T-helper 2 cell (primary cell): ENCODE measurements at regions not wholly inside any gene's neighbourhood (a gene's known extent, or its start where the extent isn't known, plus 50 kb on each side); places are given as distances from the start of the nearest gene placed in this dataset.

Experiments used
- DNase-seq, 5 experiments: peaks; one replicate each; pipeline versions ENCODE4 v3.0.0 to v3.0.0-alpha.2; 2012 to 2022

DNA sequence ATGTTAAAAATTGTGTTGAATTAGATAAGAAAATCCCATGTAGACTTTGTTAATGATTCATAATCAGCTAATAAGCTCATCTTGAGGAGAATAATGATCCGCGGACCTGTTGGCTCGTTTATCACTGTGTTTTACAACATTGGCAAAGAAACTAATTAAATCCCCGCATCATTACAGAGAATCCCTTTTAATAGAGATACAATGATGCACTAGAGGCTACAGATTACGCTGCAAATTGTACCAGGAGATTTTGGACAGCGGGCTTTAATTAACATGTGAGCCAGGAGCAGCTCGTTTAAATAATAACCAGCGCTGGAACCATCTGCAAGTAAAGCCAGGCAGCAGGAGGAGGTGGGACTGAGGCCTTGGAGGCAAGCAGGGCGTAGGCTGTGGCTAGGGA is 280.3 kb upstream of the POU3F1 start:
- no peak for DNase-seq

DNA sequence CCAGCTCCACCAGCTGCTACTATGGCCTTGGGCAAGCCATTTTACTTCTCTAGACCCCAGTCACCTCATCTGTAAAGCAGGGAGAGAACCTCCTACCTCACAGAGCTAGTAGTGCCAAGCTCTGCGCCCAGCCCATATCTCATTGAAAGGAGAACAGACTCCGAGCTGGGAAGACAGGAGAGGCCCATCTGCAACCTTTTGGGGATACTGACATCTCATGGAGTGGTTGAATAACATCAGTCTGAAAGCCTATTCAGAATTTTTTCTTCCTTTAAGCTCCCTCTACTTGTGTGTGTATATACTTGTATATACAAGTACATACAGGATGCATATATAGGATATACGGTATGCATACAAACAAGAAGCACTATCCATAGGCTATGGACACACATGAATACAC is 279.5 kb upstream of the POU3F1 start:
- no peak for DNase-seq

DNA sequence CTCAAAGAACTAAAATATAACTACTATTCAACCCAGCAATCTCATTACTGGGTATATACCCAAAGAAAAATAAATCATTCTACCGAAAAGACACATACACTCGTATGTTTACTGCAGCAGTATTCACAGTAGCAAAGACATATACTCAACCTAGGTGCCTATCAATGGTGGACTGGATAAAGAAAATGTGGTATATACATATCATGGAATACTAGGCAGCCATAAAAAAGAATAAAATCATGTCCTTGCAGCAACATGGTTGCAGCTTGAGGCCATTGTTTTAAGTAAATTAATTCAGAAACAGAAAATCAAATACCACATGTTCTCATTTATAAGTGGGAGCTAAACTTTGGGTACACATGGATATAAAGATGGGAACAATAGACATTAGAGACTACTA is 266.2 kb upstream of the POU3F1 start:
- DNase-seq = no peak

DNA sequence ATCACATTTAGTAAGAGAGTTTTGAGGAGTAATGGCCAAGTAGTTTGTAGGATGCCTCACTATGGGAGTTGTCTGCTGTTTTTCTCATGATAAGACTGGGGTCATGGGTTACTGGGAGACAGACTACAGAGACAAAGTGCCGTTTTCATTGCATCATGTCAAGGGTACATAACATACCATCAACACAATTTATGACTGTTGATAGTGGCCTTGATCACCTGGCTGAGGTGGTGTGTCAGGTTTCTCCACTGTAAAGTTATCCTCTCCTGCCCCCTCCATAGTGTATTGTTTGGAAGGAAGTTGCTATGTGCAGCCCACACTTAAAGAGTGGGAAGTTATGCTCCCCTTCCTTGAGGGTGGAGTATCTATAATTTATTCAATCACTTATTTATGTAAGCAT is 263.5 kb upstream of the POU3F1 start:
- no peak for DNase-seq

DNA sequence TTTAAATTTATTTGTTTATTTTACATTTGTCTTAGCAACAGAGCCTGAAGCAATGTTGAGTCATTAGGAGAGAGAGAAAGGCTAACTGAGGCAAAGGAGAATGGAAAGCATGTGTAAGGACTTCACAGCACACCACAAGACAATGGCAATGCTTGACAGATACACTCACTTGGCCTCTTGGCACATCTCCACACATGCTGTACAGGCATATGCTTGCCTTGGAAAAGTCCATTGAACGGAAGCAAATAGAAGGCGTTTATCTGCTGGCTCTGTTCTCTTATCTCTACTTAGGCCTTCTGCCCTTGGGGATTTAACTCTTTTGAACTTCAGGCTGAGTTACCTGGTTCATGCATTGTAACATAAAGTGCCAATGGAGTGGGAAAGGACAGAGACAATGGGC is 262.2 kb upstream of the POU3F1 start:
- no peak for DNase-seq

DNA sequence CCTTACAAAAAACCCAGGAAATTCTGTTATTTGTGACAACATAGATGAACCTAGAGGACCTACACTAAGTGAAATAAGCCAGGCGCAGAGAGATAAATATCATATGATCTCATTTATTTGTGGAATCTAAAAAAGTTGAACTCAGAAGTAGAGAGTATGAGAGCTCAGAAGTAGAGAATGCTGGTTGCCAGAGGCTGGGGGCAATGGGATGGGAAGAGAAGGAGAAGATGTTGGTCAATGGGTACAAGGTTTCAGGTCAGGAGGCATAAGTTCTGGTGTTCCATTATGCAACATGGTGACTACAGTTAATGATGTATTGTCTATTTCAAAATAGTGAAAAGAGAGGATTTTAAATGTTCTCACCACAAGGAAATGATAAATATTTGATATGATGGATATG is 259.1 kb upstream of the POU3F1 start:
- no peak for DNase-seq

DNA sequence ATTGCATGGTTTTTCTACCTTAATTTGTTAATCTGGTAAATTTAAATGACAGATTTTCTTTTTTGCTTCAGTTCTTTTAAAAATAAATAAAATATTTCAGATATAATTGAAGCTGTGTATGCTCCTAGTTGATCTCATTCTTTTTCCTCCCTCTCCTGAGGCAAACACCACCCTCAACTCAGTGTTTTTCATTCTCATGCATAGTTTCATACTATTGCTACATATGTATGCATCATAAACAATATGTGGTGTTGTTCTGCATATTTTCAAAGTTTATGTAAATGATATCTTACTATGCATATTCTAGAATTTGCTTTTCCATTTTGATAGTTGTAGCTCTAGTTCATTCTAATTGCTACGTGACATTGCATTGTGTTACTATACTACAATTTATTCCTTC is 257.2 kb upstream of the POU3F1 start:
- DNase-seq = no peak

DNA sequence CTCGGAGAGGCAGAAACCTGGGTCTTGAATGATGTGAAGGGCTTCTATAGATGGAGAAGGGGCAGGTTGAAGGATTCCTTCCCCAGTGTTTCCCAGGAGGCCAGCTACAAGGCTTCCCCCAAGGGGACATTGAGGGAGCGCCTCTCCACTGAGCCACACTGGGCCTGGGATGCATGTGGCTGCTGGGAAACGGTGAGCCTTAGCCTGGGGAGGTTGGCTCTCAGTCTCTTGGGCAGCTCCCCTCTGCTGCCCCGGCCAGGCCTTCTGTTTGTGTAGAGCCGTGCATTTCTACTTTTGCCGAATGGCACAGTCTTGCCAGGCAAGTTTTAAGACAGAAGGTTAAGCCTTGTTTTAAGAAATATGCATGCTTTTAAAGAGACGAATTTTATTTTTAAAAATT is 254.4 kb upstream of the POU3F1 start:
- DNase-seq = no peak

DNA sequence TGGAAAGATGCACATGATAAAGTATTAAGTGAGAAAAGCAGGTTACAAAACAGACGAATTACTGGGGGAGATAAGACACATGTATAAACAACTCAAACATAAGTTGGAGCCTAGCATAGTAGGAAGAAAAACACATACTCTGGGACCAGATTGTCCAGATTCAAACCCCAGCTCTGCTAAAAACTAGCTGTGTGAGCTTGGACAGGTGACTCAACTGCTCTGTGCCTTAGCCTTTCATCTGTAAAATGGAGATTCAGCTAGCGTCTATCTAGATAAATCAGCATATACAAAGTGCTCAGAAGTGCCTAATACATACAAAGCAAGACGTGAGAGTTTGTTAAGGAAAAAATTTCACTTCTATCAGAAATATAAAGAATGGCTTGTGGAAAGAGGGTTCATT is 254.0 kb upstream of the POU3F1 start:
- DNase-seq = no peak

DNA sequence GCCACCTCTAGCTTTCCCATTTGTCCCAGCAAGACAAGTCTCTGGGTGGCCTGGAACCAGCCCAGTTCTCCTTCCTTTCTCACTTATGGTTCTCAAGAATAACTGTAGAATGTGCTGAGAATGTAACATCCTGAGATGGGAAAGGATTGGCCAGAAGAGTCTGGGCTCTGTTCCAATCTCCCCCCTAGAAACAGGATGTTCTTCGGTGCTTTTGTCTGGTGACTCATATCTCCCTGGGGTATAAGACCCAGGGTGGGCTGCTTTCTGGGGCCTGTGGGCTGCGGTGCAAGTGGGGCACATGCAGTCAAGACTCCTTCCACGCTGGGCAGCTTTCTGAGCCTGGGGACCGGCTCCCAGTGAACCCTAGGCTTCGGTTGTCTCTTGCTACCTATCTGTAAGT is 251.2 kb upstream of the POU3F1 start:
- no peak for DNase-seq

DNA sequence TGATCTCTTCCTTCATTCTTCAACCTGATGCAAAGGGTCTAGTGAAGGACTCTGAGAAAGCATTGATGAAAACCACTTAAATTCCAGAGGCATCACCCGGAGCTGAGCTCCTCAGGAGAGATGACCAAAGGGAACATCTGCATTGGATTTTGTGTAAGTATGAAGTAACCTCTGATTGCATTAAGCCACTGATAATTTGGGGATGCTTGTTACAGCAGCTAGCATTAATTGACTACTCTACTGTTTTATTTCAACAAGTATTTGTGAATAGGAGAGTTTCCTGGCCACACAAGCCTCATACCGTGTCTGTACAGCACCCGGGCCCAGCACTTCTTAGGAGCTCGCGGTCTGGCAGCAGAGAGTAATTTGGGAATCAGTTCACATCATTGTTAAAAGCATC is 250.7 kb upstream of the POU3F1 start:
- no peak for DNase-seq

DNA sequence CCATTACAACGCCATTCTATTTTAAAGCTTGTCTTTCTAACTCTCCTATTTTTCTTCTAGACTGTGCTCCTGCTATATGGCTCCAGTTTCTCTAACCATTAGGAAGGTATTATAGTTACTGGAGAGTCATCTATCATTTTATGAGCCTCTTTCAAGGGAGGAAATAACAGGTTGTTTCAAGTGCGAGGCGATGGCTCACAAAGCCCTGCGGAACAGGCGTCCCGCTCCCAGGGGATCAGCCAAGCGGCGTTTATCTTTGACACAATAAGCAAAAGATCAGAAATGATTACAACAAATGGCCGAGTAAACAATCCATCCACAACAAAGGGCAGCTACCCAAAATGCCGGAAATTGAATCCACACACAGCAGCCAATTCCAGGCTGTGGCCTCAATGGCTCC is 249.5 kb upstream of the POU3F1 start:
- DNase-seq = no peak

DNA sequence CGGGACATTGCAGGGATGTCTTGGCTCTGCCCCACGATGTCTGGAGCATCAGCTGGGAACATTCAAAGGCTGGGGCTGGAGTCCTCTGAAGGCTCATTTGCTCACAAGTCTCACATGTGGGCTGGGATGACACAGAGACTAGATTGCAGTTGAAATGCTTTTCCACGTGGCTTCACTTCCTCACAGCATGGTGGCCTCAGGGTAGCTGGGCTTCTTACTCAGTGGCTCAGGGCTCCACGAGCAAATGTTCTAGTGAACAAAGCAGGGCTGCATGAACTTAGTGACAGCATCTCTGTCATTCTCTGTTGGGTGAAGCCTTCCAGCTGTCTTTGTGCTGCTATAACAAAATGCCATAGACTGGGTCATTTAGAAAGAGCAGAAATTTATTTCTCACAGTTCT is 247.0 kb upstream of the POU3F1 start:
- no peak for DNase-seq

DNA sequence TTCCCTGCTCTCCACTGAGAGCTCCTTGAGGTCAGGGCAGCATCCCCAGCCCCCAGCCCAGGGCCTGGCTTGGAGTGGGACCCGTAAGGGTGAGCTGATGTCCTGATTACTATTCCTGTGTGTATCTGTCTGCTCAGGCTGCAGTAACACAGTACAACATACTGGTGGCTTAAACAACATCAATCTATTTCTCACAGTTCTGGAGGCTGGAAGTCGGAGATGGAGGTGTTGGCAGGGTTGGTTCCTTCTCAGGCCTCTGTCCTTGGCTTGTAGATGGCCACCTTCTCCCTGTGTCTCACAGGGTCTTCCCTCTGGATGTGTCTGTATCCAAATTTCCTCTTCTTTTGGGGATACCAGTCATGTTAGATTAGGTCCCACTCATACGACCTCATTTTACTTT is 246.4 kb upstream of the POU3F1 start:
- DNase-seq = no peak

DNA sequence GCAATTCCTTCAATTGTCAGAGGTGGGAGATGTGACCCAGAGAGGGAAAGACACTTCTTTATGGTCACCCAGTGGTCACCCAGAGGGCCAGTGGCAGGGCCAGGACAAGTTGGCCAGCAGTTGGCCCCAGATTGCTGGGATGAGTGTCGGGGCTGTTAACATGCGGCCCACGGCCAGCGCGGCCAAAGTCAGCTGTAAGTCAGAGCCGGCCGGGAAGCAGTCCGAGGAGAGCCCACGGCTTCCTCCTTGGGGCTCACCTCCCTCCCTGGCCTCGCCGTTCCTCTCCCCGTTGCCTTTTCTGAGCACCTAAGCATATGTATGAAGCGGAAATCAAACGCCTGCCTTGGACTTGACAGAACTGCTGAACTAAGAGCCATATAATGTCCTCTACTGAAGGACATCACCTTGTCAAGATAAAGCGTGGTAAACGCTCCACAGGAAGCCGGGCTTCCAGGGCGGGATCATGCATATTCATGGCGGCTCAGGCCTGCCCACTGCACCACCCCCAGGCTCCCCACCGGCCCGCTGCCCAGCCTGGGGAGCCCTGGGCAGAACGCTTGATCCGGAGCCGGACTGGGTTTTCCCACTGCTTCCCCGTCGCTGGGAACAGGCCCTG is 245.4 kb upstream of the POU3F1 start:
- DNase-seq = no peak

DNA sequence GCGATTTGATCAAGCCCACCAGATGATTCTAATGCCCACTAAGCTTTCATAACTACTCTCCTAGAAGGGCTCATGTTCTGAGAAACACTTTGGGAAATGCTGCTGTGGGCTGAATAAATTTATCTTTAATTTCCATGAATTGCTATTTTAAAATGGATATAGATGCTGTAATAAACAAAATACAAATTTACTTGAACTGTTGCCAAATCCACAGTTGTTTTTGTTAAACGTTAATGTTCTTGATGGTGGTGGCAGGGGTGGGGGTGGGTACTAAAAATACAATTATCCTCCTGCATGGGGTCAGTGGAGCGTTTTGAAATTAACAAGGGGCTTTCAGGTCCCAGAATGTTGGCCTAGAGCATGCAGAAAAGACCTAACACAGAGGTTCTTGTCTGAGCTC is 244.7 kb upstream of the POU3F1 start:
- DNase-seq = no peak

DNA sequence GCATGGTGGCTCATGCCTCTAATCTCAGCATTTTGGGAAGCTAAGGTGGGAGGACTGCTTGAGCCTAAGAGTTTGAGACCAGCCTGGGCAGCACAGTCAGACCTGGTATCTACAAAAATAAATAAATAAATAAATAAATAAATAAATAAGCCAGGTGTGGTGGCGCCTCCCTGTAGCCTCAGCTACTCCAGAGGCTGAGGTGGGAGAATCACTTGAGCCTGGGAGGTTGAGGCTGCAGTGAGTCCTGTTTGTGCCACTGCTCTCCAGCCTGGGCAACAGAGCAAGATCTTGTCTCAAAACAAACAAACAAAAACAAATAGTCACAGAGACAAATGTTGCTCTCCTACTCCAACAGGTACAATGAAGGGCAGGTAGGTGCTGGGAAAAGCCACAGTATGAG is 242.4 kb upstream of the POU3F1 start:
- DNase-seq = no peak

DNA sequence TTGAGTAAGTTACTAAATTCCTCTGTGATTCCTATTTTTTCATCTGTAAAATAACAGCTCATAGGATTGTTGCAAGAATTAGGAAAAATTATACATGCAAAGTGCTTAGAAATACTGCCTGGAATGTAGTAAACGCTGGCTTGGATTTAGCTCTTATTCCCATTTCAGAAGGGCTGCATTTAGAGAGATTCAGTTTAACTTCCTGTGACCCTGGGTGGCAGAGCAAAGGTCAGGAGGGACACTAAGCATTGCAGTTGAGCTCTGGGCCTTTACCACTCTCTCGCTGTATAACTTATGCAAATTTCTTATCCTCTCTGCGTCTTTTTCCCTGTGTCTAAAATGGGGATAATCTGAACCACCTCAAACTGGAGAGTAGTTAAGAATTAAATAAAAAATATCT is 241.0 kb upstream of the POU3F1 start:
- DNase-seq = no peak

DNA sequence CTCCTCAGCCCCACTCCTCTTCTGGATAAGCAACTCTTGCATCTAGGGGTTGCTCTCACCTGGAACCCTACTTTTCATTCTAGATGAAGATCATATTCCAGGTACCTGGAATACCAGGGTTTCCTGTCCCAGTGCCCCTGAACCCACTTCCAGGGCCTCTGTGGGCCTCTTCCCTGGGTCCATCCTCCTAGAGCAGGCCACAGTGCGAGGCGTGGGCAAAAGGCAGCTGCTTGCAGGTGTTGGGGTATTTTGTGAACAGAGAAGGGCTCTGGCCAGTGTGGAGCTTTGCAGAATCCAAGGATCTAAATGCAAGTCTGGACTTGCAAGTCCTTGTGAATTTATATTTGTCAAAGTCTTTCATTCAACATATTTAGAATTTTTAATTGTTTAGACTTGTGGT is 240.4 kb upstream of the POU3F1 start:
- no peak for DNase-seq

DNA sequence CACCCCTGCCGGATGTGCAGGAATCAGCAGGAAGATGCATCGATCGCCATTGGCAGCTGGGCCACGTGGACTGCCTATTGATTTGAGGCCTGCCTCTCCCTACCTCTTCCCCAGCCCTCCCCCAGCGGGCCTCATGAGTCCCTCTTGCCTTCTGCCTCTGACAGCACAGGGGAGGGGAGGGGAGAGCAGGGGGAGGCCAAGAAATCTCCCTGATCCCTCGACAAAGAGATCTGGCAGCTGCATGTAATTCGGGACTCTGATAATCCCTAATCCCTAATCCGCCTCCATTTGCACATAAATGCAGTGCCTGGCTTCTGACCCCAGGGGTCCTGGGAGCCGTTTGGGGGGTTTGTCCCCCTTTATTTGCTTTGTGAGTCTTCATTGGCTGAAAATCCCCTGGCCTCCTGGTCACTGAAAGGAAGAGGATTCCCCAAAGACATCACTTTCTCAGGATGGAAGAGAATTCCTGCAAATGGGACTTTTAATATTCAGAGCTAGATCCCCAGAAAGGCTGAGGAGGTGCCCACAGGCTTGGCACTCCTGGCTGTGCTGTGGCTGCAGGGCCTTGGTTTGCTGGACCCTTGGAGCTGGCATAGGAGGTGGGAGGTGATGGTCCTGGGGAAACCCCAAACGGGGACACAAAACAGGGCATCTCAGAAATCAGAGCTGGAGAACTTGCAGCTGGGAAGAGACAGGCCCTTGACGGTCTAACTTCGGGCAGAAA is 239.4 kb upstream of the POU3F1 start:
- no peak for DNase-seq

DNA sequence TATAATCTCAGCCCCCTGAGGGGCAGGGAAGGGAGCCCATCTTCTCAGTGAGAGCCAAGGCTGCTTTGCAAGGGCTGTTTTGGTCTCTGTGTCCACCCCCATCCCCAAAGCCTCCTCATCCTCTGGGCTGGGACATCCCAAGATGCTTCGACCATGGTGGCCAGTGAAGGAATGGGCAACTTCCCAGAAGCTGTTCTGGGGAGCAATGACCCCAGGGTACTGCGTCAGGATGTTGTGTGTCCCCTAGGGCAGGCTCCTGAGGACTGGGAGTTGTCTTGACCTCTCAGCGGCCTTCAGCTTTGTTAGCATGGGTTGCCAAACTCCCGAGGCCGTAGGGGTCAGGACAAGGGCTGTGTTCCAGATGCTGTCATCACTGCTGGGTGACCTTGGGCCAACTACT is 238.4 kb upstream of the POU3F1 start:
- no peak for DNase-seq

DNA sequence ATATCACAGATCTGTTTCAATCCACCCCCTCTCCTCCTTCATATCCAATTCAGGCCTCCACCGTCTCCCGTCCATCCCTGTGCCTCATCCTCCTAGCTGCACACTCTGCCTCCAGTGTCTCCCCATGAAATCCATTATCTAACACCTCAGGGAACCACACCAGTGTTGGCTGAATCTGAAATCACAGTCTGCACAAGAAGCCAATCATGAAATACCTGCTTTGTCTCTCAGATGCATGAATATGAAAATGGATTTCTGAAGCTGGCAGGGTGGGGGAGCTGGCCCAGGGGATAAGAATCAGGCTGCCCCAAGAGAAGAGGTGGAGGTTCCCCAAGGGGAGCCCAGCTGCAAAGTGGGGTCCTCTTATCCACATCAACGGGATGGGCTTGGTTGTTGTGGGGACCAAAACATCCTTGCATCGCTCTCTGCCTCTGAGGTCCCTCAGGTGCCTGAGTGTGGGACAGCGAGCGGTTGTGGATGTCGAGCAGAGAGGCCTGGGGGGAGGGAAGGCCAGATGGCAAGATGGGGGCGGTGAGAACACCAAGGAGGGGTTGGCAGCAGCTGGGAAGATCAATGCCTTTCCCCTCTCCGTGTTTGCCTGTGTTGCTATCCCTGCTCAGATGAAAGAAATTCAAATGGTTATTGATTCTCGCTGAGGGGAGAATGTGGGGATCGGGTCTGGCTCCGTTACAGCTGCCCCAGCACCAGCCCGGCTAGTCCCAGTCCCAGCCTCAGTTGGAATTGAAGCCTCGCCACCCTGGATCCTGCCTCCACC is 237.3 kb upstream of the POU3F1 start:
- no peak for DNase-seq

DNA sequence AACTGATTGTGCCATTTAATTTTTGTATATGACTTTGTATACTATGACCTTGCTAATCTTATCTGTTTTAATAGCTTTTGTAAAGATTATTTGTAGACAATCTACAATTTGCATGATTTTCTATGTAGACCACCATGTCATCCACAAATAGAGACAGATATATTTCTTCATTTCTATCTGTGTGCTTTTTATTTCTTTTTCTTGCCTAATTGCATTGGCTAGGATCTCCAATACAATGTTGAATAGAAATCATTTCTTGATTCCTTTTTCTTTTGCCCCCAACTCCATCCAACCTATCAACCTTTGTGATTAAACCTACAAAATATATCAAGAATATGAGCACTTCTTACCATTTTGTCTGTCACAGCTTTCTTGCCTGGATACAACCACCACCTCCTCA is 232.6 kb upstream of the POU3F1 start:
- no peak for DNase-seq

DNA sequence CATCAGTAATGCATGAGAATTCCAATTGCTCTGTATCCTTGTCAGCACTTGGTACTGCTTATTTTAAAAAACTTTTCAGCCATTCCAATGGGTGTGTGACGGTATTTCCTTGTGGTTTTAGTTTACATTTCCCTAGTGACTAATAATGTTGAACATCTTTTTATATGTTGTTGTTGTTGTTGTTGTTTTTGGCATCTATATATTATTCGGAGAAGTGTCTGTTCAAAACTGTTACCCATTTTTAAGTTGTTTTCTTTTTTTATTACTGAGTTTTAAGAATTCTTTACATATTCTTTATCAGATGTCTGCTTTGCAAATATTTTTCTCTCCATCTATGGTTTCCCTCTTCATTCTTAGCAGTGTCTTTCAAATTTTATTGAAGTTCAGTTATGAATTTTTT is 231.1 kb upstream of the POU3F1 start:
- DNase-seq = no peak
